HCT116 (cell line): ENCODE measurements at regions not wholly inside any gene's neighbourhood (a gene's known extent, or its start where the extent isn't known, plus 50 kb on each side); places are given as distances from the start of the nearest gene placed in this dataset.

Experiments
- EZH2 ChIP-seq: fragments of 200-600 bp; sonication (generic); IDR thresholded peaks from 2 replicates; pipeline ENCODE4 v1.6.1; 2017; ENCODE audit warnings: antibody characterized with exemption, mixed run types
- EZH2phosphoT487 ChIP-seq: fragments of 200-600 bp; IDR thresholded peaks from 2 replicates; pipeline ENCODE4 v1.6.1; 2018; ENCODE audit warnings: antibody characterized with exemption, borderline replicate concordance
- JUND ChIP-seq: IDR thresholded peaks from 2 replicates; pipeline ENCODE4 v1.6.1; 2012
- POLR2A ChIP-seq: IDR thresholded peaks from 2 replicates; pipeline ENCODE4 v1.7.0; 2011; ENCODE audit warnings: borderline replicate concordance; ENCODE audit not compliant: insufficient read depth, insufficient read length; ENCODE audit errors: extremely low read depth
- POLR2AphosphoS5 ChIP-seq: IDR thresholded peaks from 2 replicates; pipeline ENCODE4 v1.6.1; 2011; ENCODE audit warnings: mild to moderate bottlenecking, low read depth, low read length, moderate library complexity
- RAD21 ChIP-seq: IDR thresholded peaks from 2 replicates; pipeline ENCODE4 v1.6.1; 2012; ENCODE audit warnings: low read depth, mild to moderate bottlenecking
- SIN3A ChIP-seq: IDR thresholded peaks from 2 replicates; pipeline ENCODE4 v1.6.1; 2012; ENCODE audit warnings: low read depth
- SRF ChIP-seq: IDR thresholded peaks from 2 replicates; pipeline ENCODE4 v1.6.1; 2012; ENCODE audit warnings: low read depth
- TF ChIP-seq, protein P1 (sequence below), 3 experiments: fragments of 200-600 bp in 1 of 3; sonication (generic) in 1 of 3; IDR thresholded peaks in 2 of 3; conservative IDR thresholded peaks in 1 of 3; 2 replicates each; pipeline ENCODE4 v1.5.1; 2012 to 2017; ENCODE audit warnings: low read depth in 2 of 3, low read length in 2 of 3, antibody characterized with exemption in 1 of 3, borderline replicate concordance in 1 of 3, control low read depth in 1 of 3, mild to moderate bottlenecking in 1 of 3, mixed read lengths in 1 of 3, mixed run types in 1 of 3, moderate library complexity in 1 of 3; ENCODE audit not compliant: insufficient read depth in 1 of 3
- TF ChIP-seq, protein P2 (sequence below): IDR thresholded peaks from 2 replicates; pipeline ENCODE4 v1.6.1; 2012; ENCODE audit warnings: low read depth

DNA sequence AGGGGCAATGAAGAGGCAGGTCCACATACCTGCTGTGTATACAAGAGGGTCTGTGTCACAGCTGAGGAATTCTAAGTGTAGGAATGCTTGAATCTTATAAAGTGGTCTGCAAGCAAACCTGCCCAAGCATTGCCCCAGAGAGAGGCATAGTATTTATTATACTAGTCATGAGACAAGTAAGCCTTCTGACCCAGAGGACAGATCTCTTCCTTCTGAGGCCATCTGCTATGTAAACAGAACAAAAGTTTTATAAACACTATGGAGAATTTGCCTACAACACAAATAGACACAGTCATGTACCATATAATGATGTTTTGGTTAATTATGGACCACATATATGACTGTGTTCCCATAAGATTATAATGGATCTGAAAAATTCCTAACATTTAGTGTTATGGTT is 388.2 kb downstream of the NEBL start:
- TF ChIP-seq EZH2phosphoT487 (no peak), RAD21 (no peak), EZH2 (no peak), SRF (no peak), POLR2A (no peak), JUND (no peak), SIN3A (no peak), POLR2AphosphoS5 (no peak)
- TF ChIP-seq, protein P1, sequence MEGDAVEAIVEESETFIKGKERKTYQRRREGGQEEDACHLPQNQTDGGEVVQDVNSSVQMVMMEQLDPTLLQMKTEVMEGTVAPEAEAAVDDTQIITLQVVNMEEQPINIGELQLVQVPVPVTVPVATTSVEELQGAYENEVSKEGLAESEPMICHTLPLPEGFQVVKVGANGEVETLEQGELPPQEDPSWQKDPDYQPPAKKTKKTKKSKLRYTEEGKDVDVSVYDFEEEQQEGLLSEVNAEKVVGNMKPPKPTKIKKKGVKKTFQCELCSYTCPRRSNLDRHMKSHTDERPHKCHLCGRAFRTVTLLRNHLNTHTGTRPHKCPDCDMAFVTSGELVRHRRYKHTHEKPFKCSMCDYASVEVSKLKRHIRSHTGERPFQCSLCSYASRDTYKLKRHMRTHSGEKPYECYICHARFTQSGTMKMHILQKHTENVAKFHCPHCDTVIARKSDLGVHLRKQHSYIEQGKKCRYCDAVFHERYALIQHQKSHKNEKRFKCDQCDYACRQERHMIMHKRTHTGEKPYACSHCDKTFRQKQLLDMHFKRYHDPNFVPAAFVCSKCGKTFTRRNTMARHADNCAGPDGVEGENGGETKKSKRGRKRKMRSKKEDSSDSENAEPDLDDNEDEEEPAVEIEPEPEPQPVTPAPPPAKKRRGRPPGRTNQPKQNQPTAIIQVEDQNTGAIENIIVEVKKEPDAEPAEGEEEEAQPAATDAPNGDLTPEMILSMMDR (IDR thresholded peaks at IDR 0.05 in 2 of 3, conservative IDR thresholded peaks at IDR 0.05 in 1 of 3; ENCODE audit: borderline replicate concordance in 1 of 3, insufficient read depth in 1 of 3, low read depth in 2 of 3, low read length in 2 of 3), result no peak
- TF ChIP-seq, protein P2, sequence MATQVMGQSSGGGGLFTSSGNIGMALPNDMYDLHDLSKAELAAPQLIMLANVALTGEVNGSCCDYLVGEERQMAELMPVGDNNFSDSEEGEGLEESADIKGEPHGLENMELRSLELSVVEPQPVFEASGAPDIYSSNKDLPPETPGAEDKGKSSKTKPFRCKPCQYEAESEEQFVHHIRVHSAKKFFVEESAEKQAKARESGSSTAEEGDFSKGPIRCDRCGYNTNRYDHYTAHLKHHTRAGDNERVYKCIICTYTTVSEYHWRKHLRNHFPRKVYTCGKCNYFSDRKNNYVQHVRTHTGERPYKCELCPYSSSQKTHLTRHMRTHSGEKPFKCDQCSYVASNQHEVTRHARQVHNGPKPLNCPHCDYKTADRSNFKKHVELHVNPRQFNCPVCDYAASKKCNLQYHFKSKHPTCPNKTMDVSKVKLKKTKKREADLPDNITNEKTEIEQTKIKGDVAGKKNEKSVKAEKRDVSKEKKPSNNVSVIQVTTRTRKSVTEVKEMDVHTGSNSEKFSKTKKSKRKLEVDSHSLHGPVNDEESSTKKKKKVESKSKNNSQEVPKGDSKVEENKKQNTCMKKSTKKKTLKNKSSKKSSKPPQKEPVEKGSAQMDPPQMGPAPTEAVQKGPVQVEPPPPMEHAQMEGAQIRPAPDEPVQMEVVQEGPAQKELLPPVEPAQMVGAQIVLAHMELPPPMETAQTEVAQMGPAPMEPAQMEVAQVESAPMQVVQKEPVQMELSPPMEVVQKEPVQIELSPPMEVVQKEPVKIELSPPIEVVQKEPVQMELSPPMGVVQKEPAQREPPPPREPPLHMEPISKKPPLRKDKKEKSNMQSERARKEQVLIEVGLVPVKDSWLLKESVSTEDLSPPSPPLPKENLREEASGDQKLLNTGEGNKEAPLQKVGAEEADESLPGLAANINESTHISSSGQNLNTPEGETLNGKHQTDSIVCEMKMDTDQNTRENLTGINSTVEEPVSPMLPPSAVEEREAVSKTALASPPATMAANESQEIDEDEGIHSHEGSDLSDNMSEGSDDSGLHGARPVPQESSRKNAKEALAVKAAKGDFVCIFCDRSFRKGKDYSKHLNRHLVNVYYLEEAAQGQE, result no peak
